ENCODE measurements at regions not wholly inside any gene's neighbourhood (a gene's known extent, or its start where the extent isn't known, plus 50 kb on each side); places are given as distances from the start of the nearest gene placed in this dataset.

DNA sequence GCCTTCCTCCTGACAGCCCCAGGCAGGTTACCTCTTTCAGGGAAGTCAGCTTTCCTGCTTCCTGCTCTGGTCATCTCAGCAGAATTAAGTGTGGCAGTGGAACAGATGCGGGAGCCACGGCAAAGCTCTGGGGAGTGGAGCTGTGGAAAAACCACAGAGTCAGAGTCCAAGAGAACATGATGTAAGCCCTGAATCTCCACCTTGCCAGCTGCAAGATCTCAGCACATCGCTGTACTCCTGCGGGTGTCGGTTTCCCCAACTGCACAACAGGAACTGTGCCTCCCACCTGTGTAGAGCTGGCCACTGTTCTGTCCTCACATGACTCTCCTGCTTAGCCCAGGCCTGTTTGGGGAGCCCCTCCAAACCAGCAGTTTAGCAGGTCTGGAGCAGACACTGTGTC lies 123.7 kb downstream of the MATN1 start:
- TF ChIP-seq SIN3A (IDR thresholded peaks at IDR 0.05; ENCODE audit: borderline replicate concordance, insufficient read depth, low read length): no peak
- no peak for TF ChIP-seq POLR2AphosphoS5 (IDR thresholded peaks at IDR 0.05; ENCODE audit: low read depth, low read length)
- TF ChIP-seq TAF1 (IDR thresholded peaks at IDR 0.05; ENCODE audit: borderline replicate concordance, insufficient read depth, low read length): no peak
- TF ChIP-seq, protein P1, sequence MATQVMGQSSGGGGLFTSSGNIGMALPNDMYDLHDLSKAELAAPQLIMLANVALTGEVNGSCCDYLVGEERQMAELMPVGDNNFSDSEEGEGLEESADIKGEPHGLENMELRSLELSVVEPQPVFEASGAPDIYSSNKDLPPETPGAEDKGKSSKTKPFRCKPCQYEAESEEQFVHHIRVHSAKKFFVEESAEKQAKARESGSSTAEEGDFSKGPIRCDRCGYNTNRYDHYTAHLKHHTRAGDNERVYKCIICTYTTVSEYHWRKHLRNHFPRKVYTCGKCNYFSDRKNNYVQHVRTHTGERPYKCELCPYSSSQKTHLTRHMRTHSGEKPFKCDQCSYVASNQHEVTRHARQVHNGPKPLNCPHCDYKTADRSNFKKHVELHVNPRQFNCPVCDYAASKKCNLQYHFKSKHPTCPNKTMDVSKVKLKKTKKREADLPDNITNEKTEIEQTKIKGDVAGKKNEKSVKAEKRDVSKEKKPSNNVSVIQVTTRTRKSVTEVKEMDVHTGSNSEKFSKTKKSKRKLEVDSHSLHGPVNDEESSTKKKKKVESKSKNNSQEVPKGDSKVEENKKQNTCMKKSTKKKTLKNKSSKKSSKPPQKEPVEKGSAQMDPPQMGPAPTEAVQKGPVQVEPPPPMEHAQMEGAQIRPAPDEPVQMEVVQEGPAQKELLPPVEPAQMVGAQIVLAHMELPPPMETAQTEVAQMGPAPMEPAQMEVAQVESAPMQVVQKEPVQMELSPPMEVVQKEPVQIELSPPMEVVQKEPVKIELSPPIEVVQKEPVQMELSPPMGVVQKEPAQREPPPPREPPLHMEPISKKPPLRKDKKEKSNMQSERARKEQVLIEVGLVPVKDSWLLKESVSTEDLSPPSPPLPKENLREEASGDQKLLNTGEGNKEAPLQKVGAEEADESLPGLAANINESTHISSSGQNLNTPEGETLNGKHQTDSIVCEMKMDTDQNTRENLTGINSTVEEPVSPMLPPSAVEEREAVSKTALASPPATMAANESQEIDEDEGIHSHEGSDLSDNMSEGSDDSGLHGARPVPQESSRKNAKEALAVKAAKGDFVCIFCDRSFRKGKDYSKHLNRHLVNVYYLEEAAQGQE (IDR thresholded peaks at IDR 0.05; ENCODE audit: insufficient read depth in 1 of 2, low read depth in 2 of 2, low read length in 2 of 2): no peak

All from PFSK-1 (cell line).